HG03571 (cell line): ENCODE measurements at regions not wholly inside any gene's neighbourhood (a gene's known extent, or its start where the extent isn't known, plus 50 kb on each side); places are given as distances from the start of the nearest gene placed in this dataset.
"Not testable (repeated sequence)": the region's sequence is repeated elsewhere in the genome, so short reads cannot be mapped to it uniquely, and the experiment has no call there.

Source experiments
- ATAC-seq: cut with Tn5 transposase; IDR thresholded peaks from one replicate; pipeline ENCODE4 v1.9.1; 2021; ENCODE audit not compliant: unreplicated experiment

GRCh38 chrX:121283921-121284320, 236.5 kb downstream of the GLUD2 start:
- no peak for ATAC-seq

GRCh38 chrX:121298499-121298898, 251.1 kb downstream of the GLUD2 start:
- no peak for ATAC-seq

- ATAC-seq: no peak
Observed at GRCh38 chrX:121301356-121301755, 253.9 kb downstream of the GLUD2 start.

GRCh38 chrX:121301822-121302221, 254.4 kb downstream of the GLUD2 start:
- no peak for ATAC-seq

GRCh38 chrX:121307449-121307848, 260.0 kb downstream of the GLUD2 start:
- peak; percentile 75 for ATAC-seq

GRCh38 chrX:121308276-121308805, 260.9 kb downstream of the GLUD2 start:
- ATAC-seq: peak; percentile 60

GRCh38 chrX:121310820-121311219, 263.4 kb downstream of the GLUD2 start:
- ATAC-seq: no peak

- ATAC-seq: no peak
Observed at GRCh38 chrX:121320441-121320840, 273.0 kb downstream of the GLUD2 start.

- ATAC-seq: no peak
Observed at GRCh38 chrX:121322159-121322558, 274.7 kb downstream of the GLUD2 start.

GRCh38 chrX:121323337-121323736, 275.9 kb downstream of the GLUD2 start:
- no peak for ATAC-seq

GRCh38 chrX:121333942-121334341, 286.5 kb downstream of the GLUD2 start:
- ATAC-seq: no peak

- no peak for ATAC-seq
Observed at GRCh38 chrX:121336831-121337421, 289.5 kb downstream of the GLUD2 start.

GRCh38 chrX:121337816-121338215, 290.4 kb downstream of the GLUD2 start:
- ATAC-seq: no peak

- ATAC-seq: no peak
Observed at GRCh38 chrX:121349263-121349662, 301.9 kb downstream of the GLUD2 start.

- no peak for ATAC-seq
Observed at GRCh38 chrX:121356139-121356849, 308.9 kb downstream of the GLUD2 start.

- ATAC-seq: no peak
Observed at GRCh38 chrX:121356850-121357171, 309.4 kb downstream of the GLUD2 start.

GRCh38 chrX:121360280-121360679, 312.9 kb downstream of the GLUD2 start:
- no peak for ATAC-seq

GRCh38 chrX:121365572-121366161, 318.3 kb downstream of the GLUD2 start:
- no peak for ATAC-seq

GRCh38 chrX:121374471-121374870, 327.1 kb downstream of the GLUD2 start:
- no peak for ATAC-seq

GRCh38 chrX:121381915-121382314, 334.5 kb downstream of the GLUD2 start:
- not testable (repeated sequence) for ATAC-seq

GRCh38 chrX:121389976-121390714, 342.7 kb downstream of the GLUD2 start:
- no peak for ATAC-seq

GRCh38 chrX:121405826-121406225, 358.4 kb downstream of the GLUD2 start:
- ATAC-seq: no peak
